GM13976 (cell line): ENCODE measurements at regions not wholly inside any gene's neighbourhood (a gene's known extent, or its start where the extent isn't known, plus 50 kb on each side); places are given as distances from the start of the nearest gene placed in this dataset.
A peak's percentile ranks its signal among the peaks of the same experiment; 100 is the strongest.

Experiments
- DNase-seq: peaks from one replicate; pipeline ENCODE4 v3.0.0; 2012; ENCODE audit warnings: low spot score
- in situ Hi-C: fragments of 300-500 bp; cut with MboI; formaldehyde crosslinking; loops from one replicate; pipeline ENCODE4 v1.12.0; 2022; ENCODE audit warnings: low sequenced_read_pairs, mixed read lengths, inconsistent platforms; ENCODE audit not compliant: unreplicated experiment
- TF ChIP-seq, protein P1 (sequence below): IDR thresholded peaks from 2 replicates; pipeline ENCODE4 v1.5.1; 2012; ENCODE audit warnings: borderline replicate concordance, mild to moderate bottlenecking; ENCODE audit not compliant: insufficient read depth; ENCODE audit errors: extremely low read depth, missing control alignments, control extremely low read depth

DNA sequence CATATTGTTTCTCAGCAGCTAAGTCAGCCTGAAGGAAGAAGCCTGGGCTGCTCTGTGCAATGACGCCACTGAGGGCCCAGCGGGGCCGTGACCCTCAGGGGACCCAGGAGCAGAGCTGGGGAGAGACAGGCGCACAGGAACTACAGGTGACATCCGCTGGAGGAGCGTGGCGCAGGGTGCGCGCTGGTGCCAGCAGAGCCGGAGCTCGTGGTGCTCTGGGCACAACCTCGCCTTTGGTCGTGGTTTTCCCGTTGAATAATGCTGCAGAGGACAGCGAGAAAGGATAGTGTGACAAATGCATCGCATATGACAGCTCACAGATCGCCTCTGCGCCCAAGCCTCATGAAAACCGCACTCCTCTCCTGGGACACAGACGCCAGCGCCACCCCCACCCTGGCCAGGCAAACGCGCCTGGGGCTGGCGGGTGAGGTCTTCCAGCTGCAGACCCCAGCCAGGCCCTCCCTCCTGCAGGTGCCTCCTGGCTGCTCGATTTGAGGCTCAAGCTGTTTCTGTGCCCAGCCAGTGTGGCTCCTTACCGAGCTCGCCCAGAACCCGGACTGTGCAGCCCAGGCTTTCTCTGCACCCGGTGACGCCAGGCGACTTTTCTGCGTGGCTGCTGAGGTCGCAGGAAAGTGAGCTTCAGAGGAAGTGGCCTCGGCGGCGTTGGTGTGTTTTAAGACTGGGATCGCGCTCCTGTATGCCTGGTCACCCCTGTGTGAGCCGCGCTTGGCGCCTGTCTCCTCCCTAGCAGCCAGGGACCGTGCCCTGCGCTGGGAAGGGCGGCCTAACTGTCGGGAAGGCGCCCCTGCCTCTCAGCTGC, 583.1 kb upstream of the HS6ST1 start:
- TF ChIP-seq, protein P1, sequence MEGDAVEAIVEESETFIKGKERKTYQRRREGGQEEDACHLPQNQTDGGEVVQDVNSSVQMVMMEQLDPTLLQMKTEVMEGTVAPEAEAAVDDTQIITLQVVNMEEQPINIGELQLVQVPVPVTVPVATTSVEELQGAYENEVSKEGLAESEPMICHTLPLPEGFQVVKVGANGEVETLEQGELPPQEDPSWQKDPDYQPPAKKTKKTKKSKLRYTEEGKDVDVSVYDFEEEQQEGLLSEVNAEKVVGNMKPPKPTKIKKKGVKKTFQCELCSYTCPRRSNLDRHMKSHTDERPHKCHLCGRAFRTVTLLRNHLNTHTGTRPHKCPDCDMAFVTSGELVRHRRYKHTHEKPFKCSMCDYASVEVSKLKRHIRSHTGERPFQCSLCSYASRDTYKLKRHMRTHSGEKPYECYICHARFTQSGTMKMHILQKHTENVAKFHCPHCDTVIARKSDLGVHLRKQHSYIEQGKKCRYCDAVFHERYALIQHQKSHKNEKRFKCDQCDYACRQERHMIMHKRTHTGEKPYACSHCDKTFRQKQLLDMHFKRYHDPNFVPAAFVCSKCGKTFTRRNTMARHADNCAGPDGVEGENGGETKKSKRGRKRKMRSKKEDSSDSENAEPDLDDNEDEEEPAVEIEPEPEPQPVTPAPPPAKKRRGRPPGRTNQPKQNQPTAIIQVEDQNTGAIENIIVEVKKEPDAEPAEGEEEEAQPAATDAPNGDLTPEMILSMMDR = no peak
- DNase-seq = peak; percentile 39
- in situ Hi-C loops = no loop called here

DNA sequence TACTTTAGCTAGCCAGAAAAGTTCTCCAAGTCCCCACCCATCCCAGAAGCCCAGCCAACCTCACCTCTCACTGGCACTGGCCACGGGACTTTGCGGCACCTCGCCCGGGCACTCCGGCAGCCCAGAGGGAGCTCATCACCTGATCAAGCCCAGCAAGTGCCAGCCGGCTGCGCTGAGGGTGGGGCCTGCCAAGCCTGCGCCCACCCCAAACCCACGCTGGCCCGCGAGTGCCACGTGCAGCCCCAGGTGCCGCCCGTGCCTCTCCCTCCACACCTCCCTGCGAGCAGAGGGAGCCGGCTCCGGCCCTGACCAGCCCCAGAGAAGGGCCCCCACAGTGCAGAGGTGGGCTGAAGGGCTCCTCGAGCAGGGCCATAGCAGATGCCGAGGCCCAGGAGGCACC, 585.0 kb upstream of the HS6ST1 start:
- no peak for DNase-seq
- in situ Hi-C loops = no loop called here
- TF ChIP-seq, protein P1 = no peak

DNA sequence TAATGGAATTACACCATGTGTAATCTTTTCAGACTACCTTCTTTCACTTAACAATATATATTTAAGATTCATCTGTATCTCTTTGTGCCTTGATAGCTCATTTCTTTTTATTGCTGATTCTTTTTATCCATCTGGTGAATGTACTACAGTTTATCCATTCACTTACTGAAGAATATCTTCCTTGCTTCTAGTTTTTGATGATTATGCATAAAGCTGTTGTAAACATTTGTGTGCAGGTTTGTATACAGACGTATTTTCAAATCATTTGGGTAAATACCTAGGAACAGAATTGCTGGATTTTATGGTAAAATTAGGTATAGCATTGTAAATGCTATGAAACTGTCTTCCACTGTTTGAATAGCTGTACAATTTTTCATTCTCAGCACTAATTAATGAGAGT, 592.6 kb upstream of the HS6ST1 start:
- in situ Hi-C loops = no loop called here
- no peak for DNase-seq
- TF ChIP-seq, protein P1 = no peak

DNA sequence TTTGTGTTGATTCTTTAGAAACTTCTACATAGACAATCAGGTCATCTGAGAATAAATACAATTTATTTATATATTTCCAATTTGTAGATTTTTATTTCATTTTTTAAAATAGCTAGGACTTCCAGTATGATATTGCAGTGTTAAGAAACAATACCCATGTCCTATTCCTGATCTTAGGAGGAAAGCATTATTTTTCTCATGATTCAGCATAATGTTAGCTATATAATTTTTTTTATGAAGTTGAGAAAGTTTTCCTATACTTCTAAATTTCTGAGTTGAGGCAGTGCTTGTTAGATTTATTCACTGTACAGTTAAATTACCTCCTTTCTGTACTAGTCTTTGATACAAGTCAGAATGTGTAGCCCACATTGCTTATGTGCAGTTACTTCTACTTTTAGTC, 595.7 kb upstream of the HS6ST1 start:
- TF ChIP-seq, protein P1 = no peak
- DNase-seq = no peak
- in situ Hi-C loops = no loop called here

DNA sequence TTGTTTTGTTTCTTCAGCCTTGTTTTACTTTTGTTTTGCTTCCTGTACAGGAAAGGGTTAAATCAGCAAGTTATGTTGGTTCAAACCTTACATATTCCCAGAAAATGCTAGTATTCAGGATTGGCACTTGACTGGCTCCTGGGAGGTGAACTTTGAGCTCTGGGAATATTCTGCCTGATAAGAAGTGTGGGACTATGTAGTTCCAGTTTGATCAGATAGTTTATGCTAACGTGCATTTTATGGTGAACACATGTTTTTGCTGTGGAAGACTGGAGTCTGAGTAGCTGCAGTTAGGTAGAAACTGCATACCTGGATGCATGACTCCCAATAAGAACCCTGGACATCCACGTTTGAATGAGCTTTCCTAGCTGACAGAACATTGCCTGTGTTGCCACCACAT, 603.1 kb upstream of the HS6ST1 start:
- TF ChIP-seq, protein P1 = no peak

DNA sequence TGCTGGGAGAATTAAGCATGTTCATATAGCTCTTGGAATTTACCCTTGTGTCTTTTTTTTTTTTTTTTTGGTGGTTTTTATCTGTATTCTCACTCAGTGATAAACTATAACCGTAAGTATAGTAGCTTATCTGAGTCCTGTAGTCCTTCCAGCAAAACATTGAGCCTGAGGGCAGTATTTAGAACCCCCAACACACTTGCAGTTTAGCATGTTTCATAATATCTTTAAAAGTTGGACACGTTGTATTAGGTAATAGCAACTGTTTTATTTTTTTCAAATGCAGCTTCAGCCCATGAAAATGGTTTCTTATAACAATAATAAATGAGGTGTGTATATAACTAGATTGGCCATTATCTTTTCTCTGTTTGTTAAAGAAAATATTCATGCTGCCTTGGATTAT, 603.5 kb upstream of the HS6ST1 start:
- in situ Hi-C loops = no loop called here
- TF ChIP-seq, protein P1 = no peak
- DNase-seq = no peak

More for the DNA sequence above, 603.1 kb upstream of the HS6ST1 start:
- no peak for DNase-seq
- in situ Hi-C loops = no loop called here
